ENCODE measurements at regions not wholly inside any gene's neighbourhood (a gene's known extent, or its start where the extent isn't known, plus 50 kb on each side); places are given as distances from the start of the nearest gene placed in this dataset.

- Histone ChIP-seq H4K20me1 (ENCODE audit: insufficient read depth, low read length) (no peaks in the 10 kb centered on the region), H3K36me3 (replicated peaks in 1 of 2; ENCODE audit: control insufficient read depth in 1 of 2, insufficient read depth in 2 of 2, low read length in 2 of 2) (no peaks in the 10 kb centered on the region), H3K9me3 (ENCODE audit: low read length) (no peaks in the 10 kb centered on the region), H3K4me1 (ENCODE audit: insufficient read depth, low read length) (no peaks in the 10 kb centered on the region), H3K27me3 (ENCODE audit: control insufficient read depth in 1 of 2, insufficient read depth in 2 of 2, low read length in 2 of 2) (no peaks in the 10 kb centered on the region), H3K9ac (ENCODE audit: insufficient read depth, low read depth, low read length) (no peak overlapping the region), H3K4me3 (replicated peaks in 1 of 3; ENCODE audit: insufficient read depth in 1 of 3, low read depth in 2 of 3, low read length in 3 of 3) (no peak overlapping the region), H3K79me2 (ENCODE audit: insufficient read depth, low read length) (no peaks in the 10 kb centered on the region), H3K27ac (ENCODE audit: extremely low read length, insufficient read depth, low read length) (no peak overlapping the region), H2AFZ (ENCODE audit: low read length) (no peak overlapping the region), H3K4me2 (ENCODE audit: low read depth, low read length) (no peak overlapping the region)
- DNase-seq (ENCODE audit: low spot score), result no peak
- in situ Hi-C loops (cut with HindIII; ENCODE audit: extremely low pct_ligation_motif_present, low pct_unique_long_range_greater_than_20kb), result no loop called here
- TF ChIP-seq FOXJ3 (CRISPR knock-in tag; IDR thresholded peaks at IDR 0.05; ENCODE audit: borderline replicate concordance), result no peak
- no peak for TF ChIP-seq RFXAP (CRISPR knock-in tag; IDR thresholded peaks at IDR 0.05; ENCODE audit: borderline replicate concordance)
- TF ChIP-seq POGK (CRISPR knock-in tag; conservative IDR thresholded peaks at IDR 0.05), result no peak
- no peak for TF ChIP-seq MLLT10 (CRISPR knock-in tag; IDR thresholded peaks at IDR 0.05)
- no peak for TF ChIP-seq ZIK1 (CRISPR knock-in tag; IDR thresholded peaks at IDR 0.05; ENCODE audit: borderline replicate concordance, low read depth)
- TF ChIP-seq, protein P1, sequence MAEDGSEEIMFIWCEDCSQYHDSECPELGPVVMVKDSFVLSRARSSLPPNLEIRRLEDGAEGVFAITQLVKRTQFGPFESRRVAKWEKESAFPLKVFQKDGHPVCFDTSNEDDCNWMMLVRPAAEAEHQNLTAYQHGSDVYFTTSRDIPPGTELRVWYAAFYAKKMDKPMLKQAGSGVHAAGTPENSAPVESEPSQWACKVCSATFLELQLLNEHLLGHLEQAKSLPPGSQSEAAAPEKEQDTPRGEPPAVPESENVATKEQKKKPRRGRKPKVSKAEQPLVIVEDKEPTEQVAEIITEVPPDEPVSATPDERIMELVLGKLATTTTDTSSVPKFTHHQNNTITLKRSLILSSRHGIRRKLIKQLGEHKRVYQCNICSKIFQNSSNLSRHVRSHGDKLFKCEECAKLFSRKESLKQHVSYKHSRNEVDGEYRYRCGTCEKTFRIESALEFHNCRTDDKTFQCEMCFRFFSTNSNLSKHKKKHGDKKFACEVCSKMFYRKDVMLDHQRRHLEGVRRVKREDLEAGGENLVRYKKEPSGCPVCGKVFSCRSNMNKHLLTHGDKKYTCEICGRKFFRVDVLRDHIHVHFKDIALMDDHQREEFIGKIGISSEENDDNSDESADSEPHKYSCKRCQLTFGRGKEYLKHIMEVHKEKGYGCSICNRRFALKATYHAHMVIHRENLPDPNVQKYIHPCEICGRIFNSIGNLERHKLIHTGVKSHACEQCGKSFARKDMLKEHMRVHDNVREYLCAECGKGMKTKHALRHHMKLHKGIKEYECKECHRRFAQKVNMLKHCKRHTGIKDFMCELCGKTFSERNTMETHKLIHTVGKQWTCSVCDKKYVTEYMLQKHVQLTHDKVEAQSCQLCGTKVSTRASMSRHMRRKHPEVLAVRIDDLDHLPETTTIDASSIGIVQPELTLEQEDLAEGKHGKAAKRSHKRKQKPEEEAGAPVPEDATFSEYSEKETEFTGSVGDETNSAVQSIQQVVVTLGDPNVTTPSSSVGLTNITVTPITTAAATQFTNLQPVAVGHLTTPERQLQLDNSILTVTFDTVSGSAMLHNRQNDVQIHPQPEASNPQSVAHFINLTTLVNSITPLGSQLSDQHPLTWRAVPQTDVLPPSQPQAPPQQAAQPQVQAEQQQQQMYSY (CRISPR knock-in tag; IDR thresholded peaks at IDR 0.05), result no peak
- no peak for TF ChIP-seq ZMYM2 (CRISPR knock-in tag; IDR thresholded peaks at IDR 0.05)
- TF ChIP-seq MYPOP (CRISPR knock-in tag; IDR thresholded peaks at IDR 0.05), result no peak
- no peak for TF ChIP-seq ZNF644 (CRISPR knock-in tag; IDR thresholded peaks at IDR 0.05; ENCODE audit: low read depth)
- no peak for TF ChIP-seq ZNF33B (CRISPR knock-in tag; IDR thresholded peaks at IDR 0.05)
- TF ChIP-seq REPIN1 (CRISPR knock-in tag; IDR thresholded peaks at IDR 0.05; ENCODE audit: borderline replicate concordance, low read depth), result no peak
- TF ChIP-seq SNAI1 (CRISPR knock-in tag; IDR thresholded peaks at IDR 0.05; ENCODE audit: borderline replicate concordance), result no peak
- no peak for FAIRE-seq
- no peak for ATAC-seq
- 6% methylated on average over 4 of the region's 4 CpGs for WGBS (ENCODE audit: low lambda C conversion rate)
- CTCF ChIA-PET (ENCODE audit: low intra/inter-chr PET ratio, low total read pairs), result no interaction called here
- no TSS peak for BruUV-seq (replicated peaks)
- POLR2A ChIA-PET, result no interaction called here
- intact Hi-C loops (cut with micrococcal nuclease; ENCODE audit: unreplicated experiment), result no loop called here
Observed at GRCh38 chr18:26717123-26717719, 148.3 kb downstream of the AQP4 start.
